ENCODE measurements at regions not wholly inside any gene's neighbourhood (a gene's known extent, or its start where the extent isn't known, plus 50 kb on each side); places are given as distances from the start of the nearest gene placed in this dataset.

DNA sequence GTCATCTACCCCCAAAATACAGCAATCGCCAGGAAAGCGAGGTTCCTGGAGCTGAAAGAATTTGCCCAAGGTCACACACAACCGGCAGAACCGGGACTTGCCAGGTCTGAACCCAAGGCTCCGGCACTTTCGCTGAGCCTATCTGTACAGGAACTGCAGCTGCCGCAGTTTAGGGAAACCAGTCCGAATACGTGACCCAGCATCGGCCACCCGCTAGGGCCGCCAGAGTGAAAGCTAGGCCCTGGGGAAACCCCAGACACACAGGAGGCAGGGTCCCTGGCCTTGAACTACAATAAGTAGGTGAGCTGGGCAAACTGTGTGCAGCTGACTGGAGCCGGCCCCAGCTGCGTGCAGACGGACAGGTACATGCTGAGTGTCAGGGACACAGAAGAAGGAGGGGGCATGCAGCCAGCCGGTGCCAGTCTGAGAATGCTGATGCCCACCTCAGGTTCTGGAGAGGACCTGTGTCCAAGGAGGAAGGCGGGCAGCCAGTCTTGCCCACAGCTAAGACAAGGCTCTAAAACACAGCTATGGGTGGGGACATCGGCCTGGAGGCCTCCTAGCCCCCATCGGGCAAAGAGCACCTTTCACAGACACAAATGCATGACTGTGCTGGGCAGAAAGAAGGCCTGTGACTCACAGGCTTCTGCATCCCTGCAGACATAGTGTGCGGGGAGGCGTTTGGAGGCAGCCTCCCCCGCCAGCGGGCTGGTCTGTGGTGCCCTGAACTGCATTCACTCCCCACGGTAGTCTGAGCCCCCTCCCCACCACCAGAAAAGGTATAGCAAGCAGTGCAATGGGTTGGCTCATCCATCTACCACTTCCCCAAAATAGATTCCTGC is 107.4 kb upstream of the ID2 start:
- no peak for DNase-seq

GRCh38 chr2:8575038-8575833 is 106.6 kb upstream of the ID2 start:
- DNase-seq: peak; percentile 56

- no peak for DNase-seq
Observed at GRCh38 chr2:8575834-8576423, 105.9 kb upstream of the ID2 start.

GRCh38 chr2:8576525-8577167 is 105.2 kb upstream of the ID2 start:
- DNase-seq: no peak

DNA sequence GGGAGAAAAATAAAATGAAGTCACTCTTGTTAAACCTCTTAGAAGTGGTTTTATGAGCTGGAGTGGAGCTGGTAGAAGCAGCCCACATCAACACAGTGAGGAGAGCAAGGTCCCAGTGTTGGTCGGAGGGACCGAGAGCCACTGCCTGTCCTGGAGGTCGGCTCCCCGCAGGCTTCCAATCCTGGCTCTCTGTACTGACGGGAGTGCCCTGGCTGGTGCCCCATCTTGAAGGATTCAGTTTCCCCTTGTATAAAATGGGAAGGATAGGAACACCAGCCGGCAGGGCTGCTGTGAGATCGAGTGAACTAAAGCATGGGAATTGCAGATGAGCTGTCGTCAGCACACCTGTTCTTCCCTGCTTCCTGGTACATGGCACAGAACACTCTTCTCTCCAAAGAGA is 104.3 kb upstream of the ID2 start:
- DNase-seq: no peak

GRCh38 chr2:8578335-8579244 is 103.3 kb upstream of the ID2 start:
- DNase-seq: no peak

GRCh38 chr2:8579485-8580085 is 102.3 kb upstream of the ID2 start:
- DNase-seq: no peak

- no peak for DNase-seq
Observed at GRCh38 chr2:8580316-8581233, 101.3 kb upstream of the ID2 start.

- DNase-seq: no peak
Observed at GRCh38 chr2:8581234-8581561, 100.7 kb upstream of the ID2 start.

GRCh38 chr2:8581601-8582041 is 100.2 kb upstream of the ID2 start:
- no peak for DNase-seq

DNA sequence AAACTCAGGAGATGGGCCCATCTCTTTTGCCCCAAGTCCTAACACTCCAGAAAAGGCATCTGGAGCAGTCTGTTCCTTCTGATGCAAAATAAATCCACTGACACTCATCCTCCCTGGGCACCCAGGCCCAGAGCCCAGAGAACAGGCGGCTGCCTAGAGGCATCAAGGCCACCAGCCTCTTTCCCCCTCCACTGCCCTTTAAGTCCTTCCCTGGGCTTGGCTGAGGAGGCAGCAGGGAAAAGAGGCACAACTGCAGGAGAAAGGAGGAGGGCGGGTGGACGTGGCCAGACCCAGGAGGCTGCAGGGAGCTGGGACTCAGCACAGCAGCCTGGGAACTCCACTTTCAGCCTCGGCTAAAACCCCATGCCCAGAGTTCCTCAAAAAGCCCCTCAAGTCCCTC is 99.7 kb upstream of the ID2 start:
- DNase-seq: no peak

DNA sequence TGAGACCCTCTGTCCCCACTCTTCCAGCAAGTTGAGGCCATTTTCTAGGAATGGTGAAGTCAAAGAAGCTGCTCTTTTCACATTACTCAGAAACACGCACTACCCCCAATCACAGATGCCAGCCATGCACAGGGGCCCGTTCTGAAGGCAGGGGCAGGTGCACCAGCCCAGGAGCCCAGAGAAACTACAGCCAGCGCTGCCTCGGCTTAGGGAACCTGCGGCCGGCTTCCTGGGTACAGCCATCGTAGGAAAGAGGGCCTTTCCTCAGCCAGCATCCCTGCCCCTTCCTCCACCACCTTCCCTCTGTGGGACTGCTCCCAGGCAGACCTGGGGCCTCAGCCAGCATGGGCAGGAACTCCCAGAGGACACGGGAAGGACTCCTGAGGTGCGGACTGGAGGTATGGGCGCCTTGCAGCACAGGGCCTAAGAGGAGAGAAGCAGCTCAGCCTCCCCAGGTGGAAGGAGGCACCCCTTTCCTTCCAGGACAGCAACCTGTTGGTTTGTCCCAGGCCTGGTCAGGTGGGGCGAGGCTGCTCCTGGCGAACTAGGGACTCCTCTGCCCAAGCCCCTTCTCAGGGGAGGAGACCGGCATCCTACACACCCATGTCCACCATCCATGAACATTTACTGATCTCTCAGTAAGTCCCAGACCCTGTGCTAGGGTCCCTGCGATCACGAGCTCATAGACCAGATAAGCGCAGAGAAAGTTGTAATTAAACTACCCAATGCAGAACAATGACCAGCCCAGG is 99.0 kb upstream of the ID2 start:
- DNase-seq: no peak

GRCh38 chr2:8583400-8584173 is 98.3 kb upstream of the ID2 start:
- peak; percentile 77 for DNase-seq

GRCh38 chr2:8584174-8585066 is 97.4 kb upstream of the ID2 start:
- no peak for DNase-seq

- DNase-seq: no peak
Observed at GRCh38 chr2:8586457-8587051, 95.3 kb upstream of the ID2 start.

DNA sequence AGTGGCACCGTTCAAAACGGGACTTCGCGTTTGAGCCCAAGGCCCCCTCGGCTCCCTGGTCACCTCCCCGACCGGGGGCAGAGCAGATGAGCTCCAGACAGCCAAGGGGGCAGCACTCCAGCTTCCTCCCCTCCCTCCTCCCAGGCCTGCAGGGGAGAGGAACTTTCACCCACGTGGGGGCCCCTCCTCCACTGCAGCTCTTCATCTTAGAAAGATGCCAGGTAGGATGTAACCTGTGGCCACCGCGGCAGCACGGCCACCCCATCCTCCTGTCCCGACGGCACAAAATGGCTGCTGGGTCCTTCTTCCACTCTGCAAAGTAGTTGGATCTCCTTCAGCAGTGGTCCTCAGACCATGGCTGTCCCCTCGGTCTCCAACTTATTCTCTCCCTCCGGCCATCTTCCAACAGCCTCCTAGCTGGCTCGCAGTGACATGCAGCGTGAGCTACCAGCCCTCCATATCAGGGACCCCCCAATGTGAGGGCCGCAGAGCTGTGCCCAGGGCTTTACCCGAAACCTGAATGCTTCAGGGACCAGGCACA is 94.5 kb upstream of the ID2 start:
- no peak for DNase-seq

Data from activated T-cell treated with anti-CD3 and anti-CD28 coated beads, Interleukin-2, amount 50 U/mL, for 1 hour (primary cell).